Stimulated activated memory B cell treated with anti-CD40 and anti-IgM and Interleukin-4, amounts not matched to agents 10 μg/mL and 1 μg/mL and 100 μg/mL, for 72 hours (primary cell): ENCODE measurements at regions not wholly inside any gene's neighbourhood (a gene's known extent, or its start where the extent isn't known, plus 50 kb on each side); places are given as distances from the start of the nearest gene placed in this dataset.

Experiments
- ATAC-seq: fragments of 150-1000 bp; cut with Tn5 transposase; 2 replicates; pipeline ENCODE4 v1.10.0; 2021
- H3K27ac Mint-ChIP-seq: one replicate; pipeline ENCODE4 v1.8.0; 2022; ENCODE audit warnings: mild to moderate bottlenecking, mixed read lengths
- H3K27me3 Mint-ChIP-seq: one replicate; pipeline ENCODE4 v1.8.0; 2022; ENCODE audit warnings: mixed read lengths
- H3K36me3 Mint-ChIP-seq: one replicate; pipeline ENCODE4 v1.8.0; 2022; ENCODE audit warnings: mixed read lengths
- H3K4me1 Mint-ChIP-seq: one replicate; pipeline ENCODE4 v1.8.0; 2022; ENCODE audit warnings: mixed read lengths
- H3K4me3 Mint-ChIP-seq: one replicate; pipeline ENCODE4 v1.8.0; 2022; ENCODE audit warnings: mild to moderate bottlenecking, moderate library complexity, mixed read lengths
- H3K9me3 Mint-ChIP-seq: one replicate; pipeline ENCODE4 v1.8.0; 2022; ENCODE audit warnings: mixed read lengths

DNA sequence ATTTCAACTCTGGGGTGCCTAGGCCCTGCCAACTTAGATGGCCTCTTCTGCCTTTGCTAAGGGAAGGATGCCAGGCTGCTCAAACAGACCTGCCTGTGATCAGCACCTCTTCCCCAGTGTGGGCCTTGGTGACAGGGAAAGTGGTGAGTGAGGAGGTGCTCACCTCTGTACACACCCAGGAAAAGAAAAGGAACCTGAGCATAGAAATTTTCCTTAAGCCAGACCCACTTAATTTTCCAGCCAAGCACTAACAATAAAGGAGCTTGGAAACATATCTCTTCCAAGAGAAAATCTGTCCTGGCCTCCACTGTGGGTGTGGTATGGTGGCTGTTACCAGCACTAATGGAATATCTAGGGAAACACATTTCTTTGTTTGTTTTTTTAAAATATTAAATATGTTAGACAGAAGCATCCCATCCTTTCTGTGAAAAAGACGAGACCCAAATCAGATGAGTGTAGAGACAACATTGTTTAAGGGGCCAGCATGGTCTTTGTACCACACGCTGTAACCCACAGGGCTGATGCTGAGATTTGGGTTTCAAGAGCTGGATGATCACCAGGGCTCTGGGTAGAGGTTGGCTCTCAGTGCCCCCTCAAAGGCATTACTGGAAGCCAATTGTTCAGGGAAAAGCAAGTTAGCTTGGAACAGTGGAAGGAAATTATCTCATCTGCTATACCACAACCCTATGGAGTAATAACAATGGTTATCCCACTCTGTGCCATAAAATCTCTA lies 472.2 kb downstream of the INSC start:
- H3K9me3 Mint-ChIP-seq, result peaks cover 2% of the 10 kb centered on the region
- no peaks in the 10 kb centered on the region for H3K36me3 Mint-ChIP-seq
- H3K4me3 Mint-ChIP-seq, result no peak overlapping the region
- no peaks in the 10 kb centered on the region for H3K4me1 Mint-ChIP-seq
- H3K27ac Mint-ChIP-seq, result no peak overlapping the region
- H3K27me3 Mint-ChIP-seq, result no peaks in the 10 kb centered on the region
- no peak for ATAC-seq

DNA sequence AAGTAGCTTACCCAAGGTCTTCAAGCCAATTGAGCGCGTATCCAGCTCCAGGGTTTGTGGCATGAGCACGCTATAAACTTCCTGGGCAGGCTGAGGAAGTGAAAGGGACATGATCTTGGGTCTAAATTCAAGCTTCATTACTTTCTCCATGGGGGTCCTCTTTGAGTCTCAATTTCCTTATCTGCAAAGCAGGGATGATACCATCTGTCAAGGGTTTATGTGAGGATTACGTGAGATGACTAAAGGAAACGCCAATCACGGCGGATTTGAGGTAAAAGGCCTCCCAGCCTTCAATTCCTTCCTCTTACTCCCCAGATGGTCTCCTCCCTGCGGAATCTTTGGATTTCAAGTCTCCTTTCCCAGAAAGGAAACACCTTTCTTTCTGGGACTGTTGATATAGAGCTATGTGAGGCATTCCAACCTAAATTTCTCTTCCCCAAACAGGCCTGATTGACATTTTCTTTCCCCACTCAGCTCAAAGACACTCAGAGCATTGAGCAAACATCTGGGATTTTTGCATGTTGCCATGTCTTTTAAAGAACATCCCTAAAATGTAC lies 474.4 kb downstream of the INSC start:
- ATAC-seq, result no peak
- H3K4me3 Mint-ChIP-seq, result no peak overlapping the region
- no peak overlapping the region for H3K27ac Mint-ChIP-seq
- peaks cover 2% of the 10 kb centered on the region for H3K9me3 Mint-ChIP-seq
- H3K36me3 Mint-ChIP-seq, result no peaks in the 10 kb centered on the region
- no peaks in the 10 kb centered on the region for H3K4me1 Mint-ChIP-seq
- no peaks in the 10 kb centered on the region for H3K27me3 Mint-ChIP-seq

DNA sequence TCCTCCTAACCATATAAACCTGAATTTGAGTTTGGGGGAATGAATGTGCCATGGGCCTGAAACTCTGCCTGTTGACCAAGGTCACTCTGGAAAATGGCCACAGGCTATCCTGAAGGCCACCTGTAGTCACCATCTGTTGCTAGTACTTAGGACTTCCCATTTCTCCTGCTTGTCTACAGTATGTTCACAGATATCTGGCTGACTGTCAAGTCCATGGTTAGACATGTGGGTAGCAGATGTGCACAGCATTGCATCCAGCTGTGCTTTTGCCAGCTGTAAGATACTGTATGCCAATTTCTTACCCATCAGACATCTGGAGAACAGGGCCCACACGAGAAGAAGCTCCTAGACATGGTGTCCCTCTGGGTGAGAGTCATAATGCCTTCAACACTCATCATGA lies 475.4 kb downstream of the INSC start:
- Mint-ChIP-seq H3K4me3 (no peak overlapping the region), H3K27ac (no peak overlapping the region), H3K36me3 (no peaks in the 10 kb centered on the region), H3K4me1 (no peaks in the 10 kb centered on the region), H3K27me3 (no peaks in the 10 kb centered on the region), H3K9me3 (peaks cover 2% of the 10 kb centered on the region)
- no peak for ATAC-seq

DNA sequence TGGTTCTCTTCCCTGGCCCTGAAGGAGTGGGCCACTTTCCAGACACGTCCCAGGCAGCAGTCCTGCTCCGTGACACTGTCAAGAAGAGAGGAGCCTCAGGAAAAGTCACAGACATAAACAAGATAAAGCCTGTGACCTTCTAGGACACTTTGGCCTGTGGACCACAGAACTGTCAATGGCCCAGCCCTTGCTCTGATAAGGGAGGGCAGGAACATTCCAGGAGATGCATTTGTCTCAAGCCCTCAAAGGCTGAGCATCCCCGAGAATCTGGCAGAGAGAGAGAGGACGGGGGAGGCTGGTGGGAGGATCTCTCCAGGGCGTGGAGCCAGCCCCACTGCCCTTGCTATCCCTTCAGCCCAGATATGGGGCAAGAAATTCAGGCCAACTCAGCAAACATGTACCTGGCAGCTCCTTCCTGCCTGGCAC lies 476.4 kb downstream of the INSC start:
- H3K27me3 Mint-ChIP-seq, result no peaks in the 10 kb centered on the region
- no peak for ATAC-seq
- peaks cover 2% of the 10 kb centered on the region for H3K9me3 Mint-ChIP-seq
- no peak overlapping the region for H3K4me3 Mint-ChIP-seq
- H3K36me3 Mint-ChIP-seq, result no peaks in the 10 kb centered on the region
- H3K4me1 Mint-ChIP-seq, result no peaks in the 10 kb centered on the region
- no peak overlapping the region for H3K27ac Mint-ChIP-seq

DNA sequence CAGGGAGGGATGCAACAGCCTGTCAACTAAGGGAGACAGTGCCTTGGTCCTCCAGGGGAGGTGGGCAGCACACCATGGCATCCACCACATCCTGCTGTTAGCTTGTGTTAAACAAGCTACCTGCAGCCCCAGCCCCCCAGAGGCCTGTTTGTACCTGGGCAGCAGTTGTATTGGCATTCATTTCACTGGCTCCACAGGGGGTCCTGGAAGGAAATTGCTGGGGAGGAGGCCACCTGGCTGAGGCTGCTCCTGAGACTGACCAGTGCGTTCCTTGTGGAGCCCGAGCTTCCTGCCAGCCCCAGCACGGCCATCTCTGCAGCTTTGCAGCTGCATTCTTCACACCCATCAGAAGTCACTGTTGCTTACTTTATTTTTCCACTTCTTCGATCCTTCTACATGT lies 479.9 kb downstream of the INSC start:
- Mint-ChIP-seq H3K9me3 (peaks cover 2% of the 10 kb centered on the region), H3K4me1 (no peaks in the 10 kb centered on the region), H3K27me3 (no peaks in the 10 kb centered on the region), H3K36me3 (no peaks in the 10 kb centered on the region), H3K4me3 (no peak overlapping the region), H3K27ac (no peak overlapping the region)
- no peak for ATAC-seq

DNA sequence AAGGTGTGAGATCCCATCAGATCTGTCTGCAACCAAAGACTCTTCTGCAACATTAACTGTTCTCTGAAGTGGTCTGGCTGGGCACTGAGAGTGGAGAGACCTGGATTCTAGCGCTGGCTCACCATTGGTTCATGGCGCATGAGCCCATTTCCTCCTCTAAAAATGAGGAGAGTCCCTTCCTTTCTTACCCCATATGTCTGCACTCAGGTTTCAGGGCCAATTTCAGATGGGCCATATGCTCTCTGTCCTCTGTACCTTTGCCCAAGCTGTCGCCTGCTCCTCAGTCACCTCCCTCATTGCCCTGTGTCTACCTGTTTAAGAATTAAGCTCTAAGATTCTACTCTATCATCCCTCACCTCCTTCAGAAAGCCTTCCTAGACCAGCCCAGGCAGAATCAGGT lies 484.7 kb downstream of the INSC start:
- Mint-ChIP-seq H3K27me3 (no peaks in the 10 kb centered on the region), H3K36me3 (no peaks in the 10 kb centered on the region), H3K27ac (no peak overlapping the region), H3K4me3 (no peak overlapping the region), H3K4me1 (no peaks in the 10 kb centered on the region), H3K9me3 (peaks cover 3% of the 10 kb centered on the region)
- ATAC-seq, result no peak

DNA sequence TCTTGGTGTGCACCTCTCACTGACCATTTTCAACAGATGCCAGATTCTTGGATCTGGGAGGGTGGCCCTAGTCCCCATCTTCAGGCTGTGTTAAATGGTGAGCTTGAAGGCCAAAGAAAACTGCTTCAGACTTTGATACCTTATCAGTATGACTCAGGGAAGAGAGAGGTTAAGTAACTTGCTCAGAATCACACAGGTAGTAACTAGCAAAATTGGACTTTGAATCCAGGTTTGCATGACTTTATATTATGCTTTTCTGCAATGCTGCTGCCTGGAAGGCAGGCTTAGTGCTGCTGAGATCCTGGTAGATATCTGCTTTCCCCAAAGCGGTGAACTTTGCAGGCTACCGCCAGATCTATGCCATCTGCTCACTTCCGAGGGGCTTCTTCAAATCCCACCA lies 487.3 kb downstream of the INSC start:
- H3K4me1 Mint-ChIP-seq, result no peaks in the 10 kb centered on the region
- no peak overlapping the region for H3K4me3 Mint-ChIP-seq
- H3K9me3 Mint-ChIP-seq, result peaks cover 3% of the 10 kb centered on the region
- H3K27ac Mint-ChIP-seq, result no peak overlapping the region
- no peak for ATAC-seq
- H3K27me3 Mint-ChIP-seq, result no peaks in the 10 kb centered on the region
- H3K36me3 Mint-ChIP-seq, result no peaks in the 10 kb centered on the region

DNA sequence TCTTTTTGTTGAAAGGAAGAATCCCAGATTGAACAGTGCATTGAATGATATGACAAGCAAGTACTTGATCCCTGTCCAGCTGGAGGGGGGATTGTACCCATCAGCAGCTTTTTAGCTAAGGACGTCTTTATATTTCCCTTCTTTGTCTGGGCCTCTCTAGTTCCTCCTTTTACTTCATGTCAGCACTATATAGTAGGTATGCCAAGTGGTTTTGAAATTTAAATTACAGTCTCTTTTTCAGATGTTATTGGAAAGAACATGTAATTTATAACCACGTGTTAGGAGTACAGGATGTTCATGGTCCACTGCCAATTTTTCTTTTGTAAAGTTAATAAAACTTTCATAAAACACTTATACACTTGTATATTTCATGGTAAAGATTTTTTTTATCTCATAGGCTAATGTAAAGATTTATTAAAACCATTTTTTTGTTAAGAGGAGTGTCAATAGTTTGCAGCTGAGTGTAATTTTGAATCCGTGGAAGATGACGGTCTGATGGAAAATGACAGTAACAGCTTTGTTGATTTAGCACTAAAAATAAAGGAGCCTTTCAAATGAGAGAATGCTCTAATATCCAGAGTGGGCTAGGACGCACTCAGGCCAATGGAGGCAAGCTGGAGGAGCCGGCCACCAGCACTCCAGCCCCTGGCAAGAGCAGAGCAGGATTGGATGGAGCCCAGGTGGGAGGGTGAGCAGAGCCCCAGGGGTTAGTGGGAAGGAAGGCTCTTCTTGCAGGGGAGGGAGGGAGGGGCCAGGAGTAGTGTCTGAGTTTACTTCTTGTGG lies 488.3 kb downstream of the INSC start:
- H3K36me3 Mint-ChIP-seq, result no peaks in the 10 kb centered on the region
- peaks cover 3% of the 10 kb centered on the region for H3K9me3 Mint-ChIP-seq
- no peaks in the 10 kb centered on the region for H3K4me1 Mint-ChIP-seq
- no peaks in the 10 kb centered on the region for H3K27me3 Mint-ChIP-seq
- no peak overlapping the region for H3K27ac Mint-ChIP-seq
- no peak for ATAC-seq
- H3K4me3 Mint-ChIP-seq, result no peak overlapping the region

DNA sequence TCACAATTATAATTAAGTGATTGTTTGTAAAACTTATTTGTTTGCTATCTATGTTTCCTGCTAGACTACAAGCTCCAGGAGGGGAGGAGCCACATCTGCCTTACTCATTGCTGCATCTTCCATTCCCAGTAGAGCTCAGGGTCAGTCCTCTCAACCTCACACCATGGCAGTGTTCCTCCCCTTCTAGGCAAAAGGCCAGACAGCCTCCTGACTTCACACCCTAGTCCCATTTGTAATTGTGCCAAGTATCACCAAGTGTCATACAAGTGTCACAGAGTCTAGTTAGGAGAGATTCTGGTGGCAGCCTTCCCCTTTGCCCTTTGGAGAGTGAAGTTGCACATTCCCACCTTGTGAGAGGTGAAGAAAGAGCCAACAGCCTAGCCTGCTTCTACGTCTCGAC lies 490.4 kb downstream of the INSC start:
- Mint-ChIP-seq H3K27me3 (no peaks in the 10 kb centered on the region), H3K36me3 (no peaks in the 10 kb centered on the region), H3K4me3 (no peak overlapping the region), H3K9me3 (no peaks in the 10 kb centered on the region), H3K4me1 (no peaks in the 10 kb centered on the region), H3K27ac (no peak overlapping the region)
- no peak for ATAC-seq

DNA sequence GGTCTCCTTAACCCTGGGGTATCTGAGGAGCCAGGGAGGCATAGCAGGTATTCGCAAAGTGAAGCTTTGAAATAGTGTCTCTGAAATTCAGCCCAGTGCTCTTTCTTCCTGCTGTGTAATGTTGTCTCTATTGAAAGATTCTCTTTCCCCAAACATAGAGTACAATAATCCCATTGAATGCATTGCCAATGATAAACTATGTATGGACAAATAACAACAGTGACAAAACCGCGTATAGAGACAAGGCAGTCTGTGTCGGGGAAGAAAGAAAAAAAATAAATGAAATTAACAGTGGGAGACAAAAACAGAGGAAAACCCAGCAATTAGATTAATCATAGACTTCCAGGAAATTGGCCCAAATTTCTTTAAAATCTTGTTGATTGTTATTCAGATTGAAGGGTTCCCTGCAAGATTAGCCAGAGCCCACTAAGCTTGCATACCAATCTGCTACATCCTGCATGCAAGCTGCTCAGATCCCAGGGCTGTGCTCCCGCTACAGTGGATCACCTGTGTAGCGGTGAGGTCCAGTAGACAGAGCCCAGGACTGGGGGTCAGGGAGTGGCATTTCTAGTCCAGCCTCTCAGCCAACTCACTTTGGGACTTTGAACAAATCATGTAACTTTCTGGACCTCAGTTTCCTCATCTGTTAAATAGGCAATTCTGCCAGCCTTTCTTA lies 492.8 kb downstream of the INSC start:
- Mint-ChIP-seq H3K36me3 (no peaks in the 10 kb centered on the region), H3K4me3 (no peak overlapping the region), H3K9me3 (no peaks in the 10 kb centered on the region), H3K4me1 (no peaks in the 10 kb centered on the region), H3K27ac (no peak overlapping the region), H3K27me3 (no peaks in the 10 kb centered on the region)
- ATAC-seq, result no peak

DNA sequence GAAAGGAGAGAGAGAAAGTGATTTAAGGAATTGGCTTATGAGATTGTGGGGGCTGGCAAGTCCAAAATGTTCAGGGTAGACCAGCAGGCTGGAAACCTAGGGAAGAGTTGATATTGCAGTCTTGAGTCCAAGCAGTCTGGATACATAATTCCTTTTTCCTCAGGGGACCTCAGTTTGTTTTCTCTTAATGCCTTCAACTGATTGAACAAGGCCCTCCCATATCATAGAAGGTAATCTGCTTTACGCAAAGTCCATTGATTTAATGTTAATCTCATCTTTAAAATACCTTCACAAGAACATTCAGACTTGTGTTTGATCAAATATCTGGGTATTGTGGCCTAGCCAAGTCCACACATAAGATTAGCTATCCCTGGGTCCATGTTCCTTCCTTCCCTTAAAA lies 494.7 kb downstream of the INSC start:
- Mint-ChIP-seq H3K4me3 (no peak overlapping the region), H3K36me3 (no peaks in the 10 kb centered on the region), H3K4me1 (no peaks in the 10 kb centered on the region), H3K9me3 (no peaks in the 10 kb centered on the region), H3K27me3 (no peaks in the 10 kb centered on the region), H3K27ac (no peak overlapping the region)
- ATAC-seq, result no peak

DNA sequence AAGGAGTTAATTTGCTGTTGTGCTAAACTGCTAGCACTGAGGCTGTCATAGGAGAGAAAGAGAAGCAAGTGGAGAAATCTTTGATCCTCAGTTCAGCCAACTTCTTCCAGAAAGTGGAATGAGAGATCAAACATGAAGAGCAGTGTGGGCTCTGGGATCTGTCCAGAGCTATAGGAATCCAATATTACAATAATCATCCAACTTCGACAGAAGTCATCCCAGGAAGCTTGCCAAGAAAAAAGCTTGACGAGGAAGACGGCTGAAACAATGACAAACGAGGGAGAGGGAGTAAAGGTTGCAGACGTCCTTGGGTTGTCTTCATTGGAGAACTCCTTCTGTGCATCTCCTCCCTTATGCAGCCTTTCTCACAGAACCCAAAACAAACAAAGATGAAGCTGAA lies 496.2 kb downstream of the INSC start:
- Mint-ChIP-seq H3K27me3 (no peaks in the 10 kb centered on the region), H3K27ac (no peak overlapping the region), H3K36me3 (no peaks in the 10 kb centered on the region), H3K9me3 (no peaks in the 10 kb centered on the region), H3K4me1 (no peaks in the 10 kb centered on the region), H3K4me3 (no peak overlapping the region)
- no peak for ATAC-seq

DNA sequence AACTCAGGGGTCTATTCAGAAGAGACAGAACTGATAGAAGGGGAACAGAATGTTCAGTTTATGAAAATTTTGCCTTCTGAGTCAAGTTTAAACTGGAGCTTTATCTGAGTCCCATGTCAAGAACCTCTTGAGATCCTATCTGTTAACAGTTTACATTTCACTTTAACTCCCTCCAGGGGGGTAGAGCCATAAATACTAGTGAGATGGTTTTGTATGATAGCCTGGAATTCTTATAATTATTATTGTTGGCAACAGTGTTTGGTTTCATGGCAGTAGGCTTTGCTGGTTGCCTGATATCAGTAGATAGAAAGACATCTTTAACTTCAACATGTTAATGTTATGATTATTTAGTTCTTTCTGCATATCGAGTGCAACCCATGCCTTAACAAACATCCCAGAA lies 498.5 kb downstream of the INSC start:
- no peak for ATAC-seq
- H3K4me1 Mint-ChIP-seq, result no peaks in the 10 kb centered on the region

DNA sequence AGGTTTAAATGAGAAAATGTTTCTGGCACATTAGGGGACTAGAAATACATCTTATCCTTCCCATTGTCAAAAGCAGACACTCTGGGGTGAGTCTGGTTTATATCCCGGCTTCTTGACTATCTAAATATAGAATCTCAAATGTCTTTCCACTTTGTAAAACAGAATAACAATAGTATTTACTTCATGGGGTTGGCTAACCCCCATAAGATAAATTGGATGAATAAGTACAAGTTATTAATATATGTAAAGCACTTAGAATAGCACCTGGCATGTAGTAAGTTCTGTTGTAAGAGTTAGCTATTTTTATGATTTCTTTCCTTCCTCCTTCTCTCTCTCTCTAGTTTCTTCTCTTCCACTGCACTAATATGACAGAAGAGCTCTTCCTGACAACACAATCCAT lies 499.1 kb downstream of the INSC start:
- no peaks in the 10 kb centered on the region for H3K36me3 Mint-ChIP-seq

More for the DNA sequence above, 498.5 kb downstream of the INSC start:
- no peaks in the 10 kb centered on the region for H3K36me3 Mint-ChIP-seq
- H3K9me3 Mint-ChIP-seq, result no peaks in the 10 kb centered on the region
- H3K27ac Mint-ChIP-seq, result no peak overlapping the region
- H3K4me3 Mint-ChIP-seq, result no peak overlapping the region
- no peaks in the 10 kb centered on the region for H3K27me3 Mint-ChIP-seq

DNA sequence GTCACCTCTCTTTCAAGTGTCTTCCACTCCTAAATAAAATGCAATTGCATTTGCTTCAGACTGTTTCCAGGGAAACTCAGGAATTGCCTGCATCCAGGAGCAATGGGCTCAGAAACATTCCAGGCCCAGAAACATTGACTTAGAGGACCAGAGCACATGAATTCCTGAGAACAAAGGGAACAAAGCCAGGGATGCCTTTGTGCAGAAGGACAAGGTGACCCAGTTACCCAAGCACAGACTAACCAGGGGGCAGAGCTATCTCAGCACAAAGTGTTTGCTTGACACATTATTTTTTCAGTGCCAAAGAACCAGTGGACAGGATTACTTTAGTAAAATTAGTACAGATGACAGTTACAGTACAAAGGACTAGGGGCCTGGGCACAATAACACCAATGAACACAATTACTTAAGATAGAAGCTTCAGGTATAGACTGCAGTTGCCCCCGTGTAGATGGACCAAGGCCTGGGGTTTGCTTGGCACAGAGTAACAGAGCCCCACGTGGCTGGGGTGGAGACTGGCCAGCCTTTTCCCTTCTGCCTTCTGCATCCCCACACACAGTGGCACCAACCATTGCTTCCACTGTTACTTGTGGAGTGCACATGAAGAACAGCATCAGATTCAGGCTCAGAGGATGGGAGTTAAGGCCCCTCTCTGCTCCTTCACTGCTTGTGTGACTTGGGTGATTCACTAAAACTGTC lies 500.8 kb downstream of the INSC start:
- H3K27ac Mint-ChIP-seq, result no peak overlapping the region
- H3K4me1 Mint-ChIP-seq, result no peaks in the 10 kb centered on the region
- no peak overlapping the region for H3K4me3 Mint-ChIP-seq
- H3K36me3 Mint-ChIP-seq, result no peaks in the 10 kb centered on the region
- no peak for ATAC-seq
- no peaks in the 10 kb centered on the region for H3K9me3 Mint-ChIP-seq
- no peaks in the 10 kb centered on the region for H3K27me3 Mint-ChIP-seq

More for the DNA sequence above, 499.1 kb downstream of the INSC start:
- H3K4me1 Mint-ChIP-seq, result no peaks in the 10 kb centered on the region
- ATAC-seq, result no peak
- H3K4me3 Mint-ChIP-seq, result no peak overlapping the region
- no peaks in the 10 kb centered on the region for H3K9me3 Mint-ChIP-seq
- H3K27ac Mint-ChIP-seq, result no peak overlapping the region
- H3K27me3 Mint-ChIP-seq, result no peaks in the 10 kb centered on the region
